Inferior parietal cortex (tissue), 1 donor: ENCODE measurements at regions not wholly inside any gene's neighbourhood (a gene's known extent, or its start where the extent isn't known, plus 50 kb on each side); places are given as distances from the start of the nearest gene placed in this dataset.
"Not testable (repeated sequence)": the region's sequence is repeated elsewhere in the genome, so short reads cannot be mapped to it uniquely, and the experiment has no call there.

Experiments
- DNase-seq: peaks from one replicate; pipeline ENCODE4 v3.0.0-alpha.2; 2016; ENCODE audit errors: extremely low spot score

- no peak for DNase-seq
These were observed 498.2 kb upstream of the BRINP3 start for GRCh38 chr1:190975827-190976226.

- DNase-seq, result no peak
These were observed 525.1 kb upstream of the BRINP3 start for GRCh38 chr1:191002768-191003167.

- DNase-seq, result no peak
These were observed 539.1 kb upstream of the BRINP3 start for GRCh38 chr1:191016765-191017164.

GRCh38 chr1:191022856-191023255 is 545.2 kb upstream of the BRINP3 start:
- DNase-seq, result no peak

GRCh38 chr1:191025896-191026642 is 548.4 kb upstream of the BRINP3 start:
- DNase-seq, result no peak

GRCh38 chr1:191026828-191027227 is 549.2 kb upstream of the BRINP3 start:
- DNase-seq, result no peak

GRCh38 chr1:191034132-191034531 is 556.5 kb upstream of the BRINP3 start:
- DNase-seq, result no peak

GRCh38 chr1:191043066-191043465 is 565.4 kb upstream of the BRINP3 start:
- DNase-seq, result no peak

- DNase-seq, result no peak
These were observed 572.1 kb upstream of the BRINP3 start for GRCh38 chr1:191049781-191050180.

- DNase-seq, result no peak
These were observed 575.2 kb upstream of the BRINP3 start for GRCh38 chr1:191052888-191053287.

GRCh38 chr1:191065346-191065745 is 587.7 kb upstream of the BRINP3 start:
- no peak for DNase-seq

GRCh38 chr1:191065771-191066170 is 588.1 kb upstream of the BRINP3 start:
- DNase-seq, result no peak

GRCh38 chr1:191074881-191075280 is 597.2 kb upstream of the BRINP3 start:
- no peak for DNase-seq

- DNase-seq, result not testable (repeated sequence)
These were observed 605.4 kb upstream of the BRINP3 start for GRCh38 chr1:191083090-191083489.

GRCh38 chr1:191085121-191085520 is 607.5 kb upstream of the BRINP3 start:
- no peak for DNase-seq

GRCh38 chr1:191086910-191087309 is 609.2 kb upstream of the BRINP3 start:
- no peak for DNase-seq

- no peak for DNase-seq
These were observed 618.7 kb upstream of the BRINP3 start for GRCh38 chr1:191096405-191096804.

GRCh38 chr1:191099696-191100095 is 622.0 kb upstream of the BRINP3 start:
- DNase-seq, result no peak

GRCh38 chr1:191101960-191102359 is 624.3 kb upstream of the BRINP3 start:
- no peak for DNase-seq

GRCh38 chr1:191125950-191126349 is 648.3 kb upstream of the BRINP3 start:
- no peak for DNase-seq

GRCh38 chr1:191134796-191135195 is 657.1 kb upstream of the BRINP3 start:
- no peak for DNase-seq

GRCh38 chr1:191140038-191140437 is 662.4 kb upstream of the BRINP3 start:
- DNase-seq, result no peak

GRCh38 chr1:191142748-191143147 is 665.1 kb upstream of the BRINP3 start:
- DNase-seq, result no peak

- DNase-seq, result no peak
These were observed 668.2 kb upstream of the BRINP3 start for GRCh38 chr1:191145834-191146233.
